Vagina (tissue), 2 donors: ENCODE measurements at regions not wholly inside any gene's neighbourhood (a gene's known extent, or its start where the extent isn't known, plus 50 kb on each side); places are given as distances from the start of the nearest gene placed in this dataset.

Experiments
- POLR2A ChIP-seq, 2 donors: fragments of 450-650 bp; IDR thresholded peaks; one replicate each; pipeline ENCODE4 v1.6.1; 2017; ENCODE audit warnings: antibody characterized with exemption in 2 of 2, mild to moderate bottlenecking in 2 of 2, moderate library complexity in 2 of 2
- TF ChIP-seq, protein P1 (sequence below), 3 experiments: fragments of 450-650 bp in 2 of 3; fragments of 200-600 bp in 1 of 3; sonication (generic) in 1 of 3; IDR thresholded peaks; one replicate each; pipeline ENCODE4 v1.5.1; 2017 to 2019; ENCODE audit warnings: antibody characterized with exemption in 3 of 3, mild to moderate bottlenecking in 2 of 3, moderate library complexity in 2 of 3

GRCh38 chr13:21987793-21988192 is 316.9 kb downstream of the FGF9 start:
- TF ChIP-seq, protein P1, sequence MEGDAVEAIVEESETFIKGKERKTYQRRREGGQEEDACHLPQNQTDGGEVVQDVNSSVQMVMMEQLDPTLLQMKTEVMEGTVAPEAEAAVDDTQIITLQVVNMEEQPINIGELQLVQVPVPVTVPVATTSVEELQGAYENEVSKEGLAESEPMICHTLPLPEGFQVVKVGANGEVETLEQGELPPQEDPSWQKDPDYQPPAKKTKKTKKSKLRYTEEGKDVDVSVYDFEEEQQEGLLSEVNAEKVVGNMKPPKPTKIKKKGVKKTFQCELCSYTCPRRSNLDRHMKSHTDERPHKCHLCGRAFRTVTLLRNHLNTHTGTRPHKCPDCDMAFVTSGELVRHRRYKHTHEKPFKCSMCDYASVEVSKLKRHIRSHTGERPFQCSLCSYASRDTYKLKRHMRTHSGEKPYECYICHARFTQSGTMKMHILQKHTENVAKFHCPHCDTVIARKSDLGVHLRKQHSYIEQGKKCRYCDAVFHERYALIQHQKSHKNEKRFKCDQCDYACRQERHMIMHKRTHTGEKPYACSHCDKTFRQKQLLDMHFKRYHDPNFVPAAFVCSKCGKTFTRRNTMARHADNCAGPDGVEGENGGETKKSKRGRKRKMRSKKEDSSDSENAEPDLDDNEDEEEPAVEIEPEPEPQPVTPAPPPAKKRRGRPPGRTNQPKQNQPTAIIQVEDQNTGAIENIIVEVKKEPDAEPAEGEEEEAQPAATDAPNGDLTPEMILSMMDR (IDR thresholded peaks at IDR 0.05) = no peak
- no peak for TF ChIP-seq POLR2A (IDR thresholded peaks at IDR 0.05)
